ENCODE measurements at regions not wholly inside any gene's neighbourhood (a gene's known extent, or its start where the extent isn't known, plus 50 kb on each side); places are given as distances from the start of the nearest gene placed in this dataset.

DNA sequence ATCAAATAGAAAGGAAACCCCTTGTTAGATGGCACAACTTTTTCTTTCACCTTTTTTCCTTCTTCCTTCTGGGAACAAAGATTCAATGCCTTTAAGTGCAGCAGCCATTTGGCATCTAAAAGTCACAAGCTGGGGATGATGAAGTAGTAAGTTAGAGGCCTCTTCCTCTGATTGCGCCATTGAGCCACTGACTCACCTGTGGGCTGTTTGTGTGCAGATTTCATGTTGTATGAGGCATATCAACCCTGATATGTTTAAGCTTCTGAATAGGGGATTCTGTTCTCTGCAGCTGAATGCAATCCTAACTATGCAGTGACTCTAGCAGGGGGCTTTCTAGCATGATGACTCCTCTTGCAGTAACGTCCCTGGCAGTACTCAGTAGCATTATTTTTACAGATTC, 599.9 kb downstream of the CSNK1G3 start:
- TF ChIP-seq ESRRG (CRISPR knock-in tag; IDR thresholded peaks at IDR 0.05) (no peak), PATZ1 (CRISPR knock-in tag; IDR thresholded peaks at IDR 0.05; ENCODE audit: borderline replicate concordance) (no peak), SNAI2 (CRISPR knock-in tag; IDR thresholded peaks at IDR 0.05) (no peak), OSR1 (CRISPR knock-in tag; IDR thresholded peaks at IDR 0.05) (no peak)
